ENCODE measurements at regions not wholly inside any gene's neighbourhood (a gene's known extent, or its start where the extent isn't known, plus 50 kb on each side); places are given as distances from the start of the nearest gene placed in this dataset.

DNA sequence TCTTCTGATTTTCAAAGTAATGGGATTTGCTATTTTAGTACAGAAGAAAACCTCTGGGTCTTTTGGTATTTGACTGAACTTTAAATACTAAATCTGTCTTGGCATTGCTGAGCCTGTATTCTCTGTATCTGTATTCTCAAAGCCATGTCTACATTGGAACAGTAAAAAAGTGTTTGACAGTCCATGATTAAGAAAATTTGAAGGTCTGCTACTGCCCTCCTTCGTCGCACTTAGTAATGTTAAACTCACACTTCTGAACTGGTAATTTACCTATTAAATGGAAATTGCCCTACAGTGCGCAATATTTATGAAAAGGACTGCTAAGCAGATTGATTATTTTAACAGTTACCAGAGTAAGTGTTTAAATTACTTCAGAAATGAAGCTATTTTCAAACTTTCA is 165.7 kb upstream of the SMC2 start:
- no peak for DNase-seq

DNA sequence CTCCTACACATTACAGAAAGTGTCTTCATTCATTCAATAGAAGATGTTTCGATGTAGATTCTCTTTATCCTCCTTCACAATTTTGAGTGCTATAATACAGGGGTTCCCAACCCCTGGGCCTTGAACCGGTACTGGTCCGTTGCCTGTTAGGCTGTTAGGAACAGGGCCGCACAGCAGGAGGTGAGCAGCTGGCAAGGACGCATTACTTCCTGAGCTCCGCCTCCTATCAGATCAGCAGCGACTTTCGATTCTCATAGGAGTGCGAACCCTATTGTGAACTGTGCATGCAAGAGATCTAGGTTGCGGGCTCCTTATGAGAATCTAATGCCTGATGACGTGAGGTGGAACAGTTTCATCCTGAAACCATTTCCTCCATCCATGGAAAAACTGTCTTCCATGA is 153.0 kb upstream of the SMC2 start:
- DNase-seq: no peak

DNA sequence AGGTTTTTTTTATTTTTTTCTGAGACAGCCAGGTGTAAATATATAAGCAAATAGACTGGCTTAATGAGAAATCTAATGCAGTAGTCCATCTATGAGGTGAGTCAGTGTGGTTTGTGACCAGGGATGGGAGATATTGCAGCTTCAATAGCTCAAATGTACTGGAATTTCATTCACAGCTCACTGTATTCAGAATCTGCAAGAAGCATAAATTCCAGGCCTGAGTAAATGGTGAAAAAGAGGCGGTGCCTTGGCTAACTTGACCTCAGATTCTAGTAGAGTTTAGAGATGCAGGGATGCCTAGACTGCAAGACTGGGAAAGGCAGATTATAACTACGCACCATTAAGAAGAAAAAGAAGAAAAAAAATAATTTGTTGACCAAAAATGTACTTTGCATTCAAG is 151.9 kb upstream of the SMC2 start:
- DNase-seq: no peak

DNA sequence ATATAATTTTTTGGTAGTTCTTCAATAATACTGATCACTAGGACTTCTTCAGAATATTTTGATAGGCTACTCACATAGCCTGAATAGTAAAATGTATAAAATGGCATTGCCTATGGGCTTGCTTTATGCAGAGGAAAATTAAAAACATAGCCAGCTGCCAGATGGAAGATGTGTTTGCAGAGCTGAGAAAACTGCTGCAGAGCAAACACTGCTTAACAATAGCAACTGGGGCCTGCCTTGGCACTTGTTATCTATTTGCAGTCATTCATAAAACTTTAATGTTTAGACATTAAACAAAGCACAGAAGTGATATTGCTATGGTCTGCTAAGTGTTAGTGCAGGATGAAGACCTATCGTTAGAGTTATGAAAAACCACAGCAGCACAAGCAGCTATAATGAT is 151.5 kb upstream of the SMC2 start:
- no peak for DNase-seq

DNA sequence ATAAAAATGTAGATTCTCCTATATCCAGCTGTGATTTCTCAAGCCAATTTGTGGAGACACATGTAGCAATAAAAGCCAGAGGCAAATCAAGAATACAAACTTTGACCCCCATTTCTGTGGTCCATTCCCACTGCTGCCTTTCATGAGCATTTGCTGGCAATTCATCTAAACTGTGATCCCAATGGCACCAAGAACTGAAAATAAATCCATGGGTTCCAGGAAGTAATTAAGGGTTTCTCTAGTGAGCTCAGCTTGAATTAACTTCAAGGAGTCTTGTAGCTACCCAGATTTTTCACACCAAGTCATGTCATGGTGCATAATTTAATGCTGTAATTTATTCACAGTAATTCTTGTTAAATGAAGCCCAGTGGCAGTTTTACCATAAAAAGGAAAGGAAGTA is 145.0 kb upstream of the SMC2 start:
- DNase-seq: no peak

DNA sequence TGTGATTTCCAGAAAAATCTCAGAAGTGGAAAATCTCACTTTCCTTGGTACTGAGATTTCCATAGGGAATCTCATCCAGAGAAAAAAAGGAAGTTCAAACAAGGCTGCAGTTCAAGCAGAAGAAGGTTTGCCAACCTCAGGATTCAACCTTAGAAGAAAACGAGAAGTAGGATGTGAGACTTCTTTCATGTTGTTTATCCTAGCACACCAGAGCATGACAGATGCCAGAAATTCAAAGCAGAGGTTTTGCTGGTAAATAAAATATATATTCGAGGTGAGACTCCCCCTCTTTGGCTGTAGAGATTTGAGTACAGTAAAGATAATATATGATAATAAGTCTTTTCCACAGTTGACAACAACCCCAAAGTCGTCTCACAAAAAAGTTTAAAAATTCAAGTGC is 116.9 kb upstream of the SMC2 start:
- DNase-seq: no peak

DNA sequence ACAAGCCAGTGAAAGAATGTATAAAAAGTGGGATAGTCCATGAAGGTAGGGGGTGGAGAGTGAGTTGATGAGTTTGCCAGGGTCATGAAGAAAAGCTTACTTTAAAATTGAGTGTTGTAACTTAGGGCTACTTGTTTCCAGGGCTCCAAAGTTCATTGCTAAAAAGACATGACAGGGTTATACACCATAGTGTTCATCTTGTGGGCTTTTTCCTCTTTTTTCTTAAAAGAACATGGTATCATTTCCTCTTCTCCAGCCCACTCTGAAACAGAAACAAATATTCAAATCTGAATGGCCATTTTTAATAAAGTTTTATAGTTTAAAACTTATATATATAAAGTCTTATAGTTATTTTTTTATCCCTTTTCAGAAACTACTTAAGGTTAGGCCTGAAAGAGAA is 115.7 kb upstream of the SMC2 start:
- no peak for DNase-seq

DNA sequence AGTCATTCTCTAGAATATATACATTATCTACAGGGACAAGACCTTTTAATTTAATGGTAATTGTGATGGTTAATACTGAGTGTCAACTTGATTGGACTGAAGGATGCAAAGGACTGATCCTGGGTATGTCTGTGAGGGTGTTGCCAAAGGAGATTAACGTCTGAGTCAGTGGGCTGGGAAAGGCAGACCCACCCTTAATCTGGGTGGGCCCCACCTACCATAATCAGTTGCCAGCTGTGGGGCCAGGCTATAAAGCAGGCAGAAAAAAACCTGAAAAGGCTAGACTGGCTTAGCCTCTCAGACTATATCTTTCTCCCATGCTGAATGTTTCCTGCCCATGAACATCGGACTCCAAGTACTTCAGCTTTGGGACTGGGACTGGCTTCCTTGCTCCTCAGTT is 112.2 kb upstream of the SMC2 start:
- DNase-seq: no peak

DNA sequence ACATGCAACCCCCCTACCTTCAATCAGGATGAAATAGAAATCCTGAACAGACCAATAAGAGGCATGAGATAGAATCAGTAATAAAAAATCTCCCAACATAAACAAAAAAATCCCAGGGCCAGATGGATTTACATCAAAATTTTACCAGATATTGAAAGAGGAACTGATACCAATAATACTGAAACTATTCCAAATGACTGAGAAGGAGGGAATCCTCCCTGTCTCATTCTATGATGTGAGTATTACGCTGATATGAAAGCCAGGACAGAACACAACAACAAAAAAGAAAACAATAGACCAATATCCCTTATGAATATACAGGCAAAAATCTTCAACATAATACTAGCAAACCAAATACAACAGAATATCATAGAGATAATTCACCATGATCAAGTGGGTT is 109.0 kb upstream of the SMC2 start:
- no peak for DNase-seq

DNA sequence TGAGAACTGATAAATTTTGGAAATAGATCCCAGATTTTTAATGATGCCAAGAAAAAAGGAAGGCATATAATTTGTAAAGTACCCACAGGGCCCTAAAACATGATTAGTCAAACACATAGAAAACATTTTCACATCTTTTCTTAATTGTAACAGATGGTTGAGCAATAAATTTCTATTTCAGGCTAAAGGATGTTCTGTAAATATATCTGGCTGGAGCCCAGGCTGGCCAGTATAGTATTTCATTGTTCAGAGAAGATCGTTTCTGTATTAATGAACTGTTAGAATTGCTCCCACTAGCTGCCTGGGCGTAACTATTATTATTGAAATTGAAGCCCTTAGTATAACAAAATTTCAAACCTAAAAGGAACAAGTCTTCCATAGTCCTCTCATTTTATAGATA is 105.3 kb upstream of the SMC2 start:
- no peak for DNase-seq

DNA sequence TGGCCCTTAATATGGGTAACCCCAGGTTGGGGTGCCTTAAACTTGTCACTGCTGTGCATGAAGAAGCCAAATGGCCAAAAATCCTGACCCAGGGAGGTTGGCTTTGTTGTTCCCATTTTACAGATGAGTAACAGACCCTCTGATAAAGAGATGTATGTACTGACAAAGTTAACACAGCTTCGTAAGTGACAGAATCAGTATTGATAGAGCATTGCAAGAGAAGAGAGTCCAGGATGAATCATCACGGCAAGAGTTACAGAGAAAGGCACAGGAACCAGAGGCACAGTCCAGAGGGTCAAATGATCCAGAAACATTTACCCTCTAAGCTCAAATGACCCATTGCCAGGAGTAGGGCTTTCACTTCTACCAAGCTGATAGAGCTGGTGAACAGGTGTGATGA is 103.8 kb upstream of the SMC2 start:
- no peak for DNase-seq

DNA sequence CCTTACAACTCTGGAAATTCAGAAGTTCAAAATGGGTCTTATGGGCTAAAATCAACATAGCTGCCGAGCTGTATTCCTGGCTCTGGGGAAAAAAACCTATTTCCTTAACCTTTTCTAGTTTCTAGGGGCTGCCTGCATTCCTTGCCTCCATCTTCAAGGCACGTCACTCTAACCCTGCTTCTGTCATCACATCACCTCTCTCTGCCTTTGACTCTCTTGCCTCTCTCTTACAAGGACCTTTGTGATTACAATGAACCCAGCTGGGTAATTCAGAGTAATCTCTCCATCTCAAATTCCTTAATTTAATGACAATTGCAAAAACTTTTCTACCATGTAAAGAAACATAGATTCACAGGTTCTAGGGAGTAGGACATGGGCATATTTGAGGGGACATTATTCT is 103.1 kb upstream of the SMC2 start:
- no peak for DNase-seq

DNA sequence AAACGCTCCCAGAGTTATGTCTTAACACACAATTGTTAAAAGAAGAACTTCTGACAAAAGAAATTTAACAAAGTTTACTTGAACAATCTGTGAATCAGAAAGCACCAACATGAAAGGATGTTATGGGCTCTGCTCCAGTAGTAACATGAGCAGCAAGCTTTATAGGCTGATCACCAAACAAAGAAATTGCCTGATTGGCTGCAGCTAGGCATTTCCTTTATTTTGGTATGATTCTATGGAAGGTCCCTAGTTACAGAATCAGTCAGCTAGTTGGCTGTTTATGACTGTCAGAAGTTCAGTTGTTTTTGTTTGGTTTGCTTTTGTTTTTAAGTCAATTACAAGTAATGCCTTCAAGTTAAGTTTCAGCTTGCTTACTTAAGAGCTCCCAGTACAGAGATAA is 102.4 kb upstream of the SMC2 start:
- DNase-seq: no peak

DNA sequence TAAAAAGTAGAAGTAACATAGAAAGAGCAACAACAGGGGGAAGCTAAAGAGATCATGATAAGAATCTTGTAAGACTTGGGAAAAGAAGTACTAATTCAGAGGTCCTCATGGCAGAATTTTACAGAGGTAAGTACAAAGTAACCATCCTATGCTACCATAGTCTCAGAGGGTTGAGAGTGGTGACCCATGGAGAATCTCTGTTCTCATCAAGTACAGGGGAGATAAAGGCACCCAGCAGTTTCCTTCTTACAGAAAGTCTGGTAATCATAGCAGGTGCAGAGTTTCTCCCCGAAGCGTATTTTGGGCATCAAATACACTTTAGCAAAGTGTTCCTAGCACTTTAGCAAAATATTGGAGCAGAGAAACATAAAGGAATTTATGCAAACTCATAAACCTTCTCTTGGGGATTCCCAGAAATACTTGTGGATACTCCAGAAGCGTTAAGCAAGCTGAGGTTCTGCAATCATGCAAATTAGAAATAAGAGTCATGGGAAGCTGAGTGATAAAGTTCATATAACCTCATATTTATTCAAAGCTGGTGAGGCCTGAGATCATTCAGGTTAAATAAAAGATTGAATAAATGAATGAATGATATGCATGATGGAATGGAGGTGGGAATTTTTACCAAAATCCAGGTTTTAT is 101.0 kb upstream of the SMC2 start:
- no peak for DNase-seq

DNA sequence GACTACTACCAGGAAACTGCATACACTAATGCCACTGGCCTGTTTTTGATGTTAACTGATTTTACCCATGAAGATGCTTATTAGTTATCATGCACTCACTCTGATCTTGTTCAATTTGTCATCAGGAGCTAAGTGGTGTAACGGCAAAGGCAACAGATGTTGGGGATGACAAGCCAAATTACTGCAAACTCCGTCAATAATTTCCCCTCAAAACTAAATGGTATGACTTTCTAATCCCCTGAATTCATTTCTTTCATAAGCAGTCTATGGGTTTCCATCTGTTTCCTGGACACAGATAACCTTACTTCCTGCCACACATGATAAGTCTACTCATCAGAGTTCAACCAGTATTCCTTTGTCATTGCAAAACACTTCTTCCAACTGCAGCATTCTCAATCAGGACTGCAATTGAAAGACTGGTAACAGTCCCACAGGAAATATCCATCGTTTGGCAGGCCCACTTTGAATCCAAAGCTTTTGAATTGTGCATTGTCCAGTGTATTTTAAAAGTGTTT is 96.2 kb upstream of the SMC2 start:
- no peak for DNase-seq

DNA sequence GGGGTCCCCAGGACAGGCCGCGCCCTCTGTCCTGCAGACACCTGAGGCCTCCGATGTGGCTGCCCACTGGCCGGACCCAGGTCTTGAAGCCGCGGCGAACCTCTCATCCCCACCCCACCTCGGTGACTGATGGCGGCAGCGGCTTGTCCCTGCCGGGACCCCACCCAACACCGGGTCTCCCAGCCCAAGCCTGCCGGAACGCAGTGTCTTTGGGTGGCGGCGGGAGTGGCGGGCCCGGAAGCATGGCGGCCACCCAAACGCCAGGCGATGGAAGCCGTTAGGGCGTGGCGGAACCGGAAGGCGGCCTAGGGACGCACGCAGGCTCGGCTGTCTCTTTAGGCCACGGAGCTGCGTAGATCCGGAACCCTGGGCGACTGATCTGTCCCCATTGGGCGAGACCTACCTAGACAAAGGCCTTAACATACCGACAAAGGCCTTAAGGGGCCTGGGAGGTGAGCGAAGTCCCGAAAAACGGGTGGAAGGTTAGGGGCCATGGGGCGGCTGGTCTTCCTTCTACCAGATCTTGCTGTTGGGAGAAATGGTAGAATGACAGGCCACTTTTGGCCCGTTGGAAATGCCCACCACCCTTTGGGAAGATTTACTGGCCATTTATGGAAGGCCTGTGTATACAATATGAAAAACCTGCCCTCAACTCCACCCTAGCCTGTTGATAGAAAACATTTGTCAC is 94.6 kb upstream of the SMC2 start:
- no peak for DNase-seq

DNA sequence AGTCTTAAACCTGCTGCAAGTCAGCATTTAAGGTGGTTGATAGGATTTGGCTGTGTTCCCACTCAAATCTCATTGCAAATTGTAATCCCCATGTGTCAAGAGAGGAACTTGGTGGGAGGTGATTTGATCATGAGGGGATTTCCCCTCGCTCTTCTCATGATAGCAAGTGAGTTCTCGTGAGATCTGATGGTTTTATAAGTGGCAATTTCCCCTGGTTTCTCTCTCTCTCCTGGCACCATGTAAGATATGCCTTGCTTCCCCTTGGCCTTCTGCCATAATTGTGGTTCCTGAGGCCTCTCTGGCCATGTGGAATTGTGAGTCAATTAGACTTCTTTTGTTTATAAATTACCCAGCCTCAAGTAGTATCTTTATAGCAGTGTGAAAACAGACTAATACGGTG is 84.3 kb upstream of the SMC2 start:
- no peak for DNase-seq

DNA sequence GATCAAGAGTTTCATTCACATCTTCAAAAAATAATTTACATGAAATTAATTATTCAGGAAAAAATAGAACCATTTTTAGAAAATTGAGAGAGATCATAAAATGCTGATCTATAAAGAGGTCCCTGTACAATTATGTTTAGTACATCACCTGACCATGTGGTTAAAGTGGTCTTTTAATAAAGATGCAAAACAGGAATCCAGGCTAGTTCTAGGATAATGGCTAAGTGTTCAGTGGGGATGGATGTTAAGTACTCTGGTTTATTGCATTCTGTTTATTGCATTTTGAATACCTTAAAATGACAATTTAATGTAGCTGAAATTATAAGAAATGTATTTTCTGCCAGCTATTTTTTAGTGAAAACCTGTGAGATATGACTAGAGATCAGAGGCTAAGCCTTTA is 72.0 kb upstream of the SMC2 start:
- DNase-seq: no peak

DNA sequence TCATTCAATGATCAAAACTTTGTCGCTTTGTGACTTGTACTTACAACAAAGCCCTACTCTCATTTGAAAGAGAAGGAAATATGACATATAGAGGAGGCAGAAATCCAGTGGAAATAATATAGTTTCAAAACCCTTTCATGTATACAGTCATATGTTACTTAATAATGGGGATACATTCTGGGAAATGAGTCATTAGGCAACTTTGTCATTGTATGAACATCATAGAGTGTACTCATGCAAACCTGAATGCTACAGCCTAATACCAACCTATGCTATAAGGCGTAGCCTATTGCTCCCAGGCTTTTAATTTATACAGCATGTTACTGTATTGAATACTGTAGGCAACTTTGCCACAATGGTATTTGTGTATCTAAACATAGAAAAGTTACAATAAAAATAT is 69.0 kb upstream of the SMC2 start:
- DNase-seq: no peak

DNA sequence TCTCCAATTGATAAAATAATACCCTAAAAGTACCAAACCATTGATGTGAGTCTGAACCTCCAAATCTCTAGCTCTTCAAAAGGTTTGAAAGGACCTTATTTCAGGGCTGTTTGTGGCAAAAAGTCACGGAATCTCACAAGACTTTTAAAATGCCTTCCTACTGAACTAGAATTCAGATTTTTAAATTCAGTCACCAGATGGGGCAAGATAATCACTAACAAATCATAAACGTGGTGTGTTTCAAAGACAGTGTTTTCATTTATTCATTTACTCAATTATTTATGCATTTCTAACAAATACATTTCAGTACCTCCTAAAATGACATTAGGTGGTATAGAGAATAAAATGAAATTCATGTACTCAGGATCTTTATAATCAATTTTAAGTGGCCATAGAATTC is 68.2 kb upstream of the SMC2 start:
- DNase-seq: no peak

DNA sequence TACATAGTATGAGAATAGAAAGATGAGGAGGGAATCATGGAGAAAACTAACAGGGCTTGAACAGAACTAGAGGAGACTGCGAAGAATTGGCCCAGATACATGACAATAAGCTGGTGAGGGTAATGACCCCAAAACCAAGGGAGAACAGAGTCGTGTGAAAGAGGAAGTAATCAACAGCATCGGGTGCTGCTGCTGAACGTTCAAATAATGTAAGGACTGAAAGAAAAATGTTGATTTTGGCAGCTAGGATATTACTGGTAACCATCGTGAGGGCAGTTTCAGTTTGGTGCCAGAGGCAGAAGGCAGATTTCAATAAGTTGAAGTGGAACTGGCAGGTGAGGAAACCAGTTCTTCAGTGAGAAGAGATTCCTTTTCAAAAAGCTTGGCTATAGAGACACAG is 66.8 kb upstream of the SMC2 start:
- no peak for DNase-seq

DNA sequence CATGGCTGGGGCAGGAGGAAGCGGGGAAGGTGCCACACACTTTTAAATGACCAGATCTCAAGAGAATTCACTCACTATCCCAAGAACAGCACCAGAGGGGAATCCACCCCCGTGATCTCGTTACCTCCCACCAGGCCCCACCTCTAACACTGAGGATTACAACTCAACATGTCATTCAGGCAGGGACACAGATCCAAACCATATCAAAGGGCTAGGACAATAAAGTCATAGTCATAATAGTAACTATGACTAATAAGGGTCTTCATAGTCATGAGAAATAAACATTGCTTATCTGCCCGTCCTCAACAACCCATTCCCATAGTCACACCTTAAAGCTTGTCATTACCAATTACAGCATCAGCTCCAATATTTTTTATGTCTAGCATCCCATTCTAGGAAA is 65.3 kb upstream of the SMC2 start:
- no peak for DNase-seq
